Smooth muscle cell (in vitro differentiated cells): ENCODE measurements at regions not wholly inside any gene's neighbourhood (a gene's known extent, or its start where the extent isn't known, plus 50 kb on each side); places are given as distances from the start of the nearest gene placed in this dataset.
A peak's percentile ranks its signal among the peaks of the same experiment; 100 is the strongest.

Source experiments
- DNase-seq: peaks from one replicate; lab custom pipeline; 2025; ENCODE audit not compliant: unreplicated experiment; lab: John Stamatoyannopoulos, UW
- H2AFZ ChIP-seq: fragments of 200-600 bp; sonication (generic); 2 replicates; pipeline ENCODE4 v1.6.0; 2016; ENCODE audit warnings: antibody characterized with exemption, low read depth, mild to moderate bottlenecking
- H3F3A ChIP-seq: fragments of 200-600 bp; sonication (generic); 2 replicates; pipeline ENCODE4 v1.6.0; 2017; ENCODE audit warnings: antibody characterized with exemption, low read depth
- H3K27ac ChIP-seq: fragments of 200-600 bp; sonication (generic); 2 replicates; pipeline ENCODE4 v1.5.1; 2016; ENCODE audit warnings: low read depth, mild to moderate bottlenecking
- H3K27me3 ChIP-seq: fragments of 200-600 bp; sonication (generic); 2 replicates; pipeline ENCODE4 v1.6.1; 2016; ENCODE audit warnings: low read depth, mild to moderate bottlenecking
- H3K36me3 ChIP-seq: fragments of 200-600 bp; sonication (generic); 2 replicates; pipeline ENCODE4 v1.5.1; 2016; ENCODE audit warnings: low read depth
- H3K4me1 ChIP-seq: fragments of 200-600 bp; sonication (generic); 2 replicates; pipeline ENCODE4 v1.5.1; 2016; ENCODE audit warnings: low read depth
- H3K4me2 ChIP-seq: fragments of 200-600 bp; sonication (generic); 2 replicates; pipeline ENCODE4 v1.6.0; 2016; ENCODE audit warnings: mild to moderate bottlenecking
- H3K4me3 ChIP-seq: fragments of 200-600 bp; sonication (generic); 2 replicates; pipeline ENCODE4 v1.5.1; 2016; ENCODE audit warnings: mild to moderate bottlenecking
- H3K79me2 ChIP-seq: fragments of 200-600 bp; sonication (generic); 2 replicates; pipeline ENCODE4 v1.6.0; 2016; ENCODE audit warnings: low read depth, mild to moderate bottlenecking
- H3K9ac ChIP-seq: fragments of 200-600 bp; sonication (generic); 2 replicates; pipeline ENCODE4 v1.6.0; 2016; ENCODE audit warnings: low read depth
- H3K9me3 ChIP-seq: fragments of 200-600 bp; sonication (generic); replicated peaks from 2 replicates; pipeline ENCODE4 v1.5.1; 2016; ENCODE audit warnings: low read depth
- H4K20me1 ChIP-seq: fragments of 200-600 bp; sonication (generic); 2 replicates; pipeline ENCODE4 v1.6.0; 2016; ENCODE audit warnings: low read depth
- CTCF ChIP-seq: fragments of 200-600 bp; sonication (generic); IDR thresholded peaks from 2 replicates; pipeline ENCODE4 v1.5.1; 2017; ENCODE audit warnings: borderline replicate concordance, mild to moderate bottlenecking, antibody characterized with exemption; ENCODE audit not compliant: insufficient read depth, poor library complexity, severe bottlenecking
- WGBS: methylation state at CpG from one replicate; pipeline ENCODE4 v1.1.7; 2016; ENCODE audit warnings: low lambda C conversion rate; 5-methylcytosine and 5-hydroxymethylcytosine counted together

GRCh38 chr2:152823905-152824304 is 105.5 kb downstream of the ARL6IP6 start:
- no peak overlapping the region for H3K4me3 ChIP-seq
- no peak overlapping the region for H3K27ac ChIP-seq
- no peaks in the 10 kb centered on the region for H3K4me1 ChIP-seq
- H3K79me2 ChIP-seq: no peaks in the 10 kb centered on the region
- H3K9me3 ChIP-seq: no peaks in the 10 kb centered on the region
- no peaks in the 10 kb centered on the region for H4K20me1 ChIP-seq
- H3K4me2 ChIP-seq: no peak overlapping the region
- H3F3A ChIP-seq: no peaks in the 10 kb centered on the region
- WGBS: 81% methylated on average over 3 of the region's 3 CpGs
- no peak for TF ChIP-seq CTCF
- no peak overlapping the region for H3K9ac ChIP-seq
- no peaks in the 10 kb centered on the region for H3K27me3 ChIP-seq
- H3K36me3 ChIP-seq: no peaks in the 10 kb centered on the region
- no peak overlapping the region for H2AFZ ChIP-seq
- no peak for DNase-seq

- Histone ChIP-seq H3K27ac (no peak overlapping the region), H2AFZ (peak overlapping the region; percentile 68), H3K27me3 (no peaks in the 10 kb centered on the region), H3K4me1 (no peaks in the 10 kb centered on the region), H3F3A (no peaks in the 10 kb centered on the region), H3K9ac (no peak overlapping the region), H3K79me2 (no peaks in the 10 kb centered on the region), H3K4me3 (no peak overlapping the region), H3K36me3 (no peaks in the 10 kb centered on the region), H3K9me3 (no peaks in the 10 kb centered on the region), H4K20me1 (no peaks in the 10 kb centered on the region), H3K4me2 (no peak overlapping the region)
- no peak for TF ChIP-seq CTCF
- no peak for DNase-seq
- 38% methylated on average over 5 of the region's 5 CpGs for WGBS
Measured at GRCh38 chr2:152822676-152823075, 104.3 kb downstream of the ARL6IP6 start.

- no peak overlapping the region for H3K27ac ChIP-seq
- H3K9ac ChIP-seq: no peak overlapping the region
- 100% methylated on average over 1 of the region's 1 CpG for WGBS
- DNase-seq: no peak
- no peak overlapping the region for H3K4me2 ChIP-seq
- no peak overlapping the region for H2AFZ ChIP-seq
- H3K9me3 ChIP-seq: no peaks in the 10 kb centered on the region
- no peaks in the 10 kb centered on the region for H3F3A ChIP-seq
- H3K27me3 ChIP-seq: no peaks in the 10 kb centered on the region
- peaks cover 11% of the 10 kb centered on the region for H3K4me1 ChIP-seq
- no peaks in the 10 kb centered on the region for H3K36me3 ChIP-seq
- H4K20me1 ChIP-seq: no peaks in the 10 kb centered on the region
- no peak overlapping the region for H3K4me3 ChIP-seq
- H3K79me2 ChIP-seq: no peaks in the 10 kb centered on the region
- no peak for TF ChIP-seq CTCF
Measured at GRCh38 chr2:152820048-152820447, 101.6 kb downstream of the ARL6IP6 start.

GRCh38 chr2:152815634-152816257 is 97.3 kb downstream of the ARL6IP6 start:
- H3K27me3 ChIP-seq: no peaks in the 10 kb centered on the region
- no peak overlapping the region for H3K9ac ChIP-seq
- H3K36me3 ChIP-seq: no peaks in the 10 kb centered on the region
- WGBS: 72% methylated on average over 3 of the region's 3 CpGs
- TF ChIP-seq CTCF: no peak
- peaks cover 12% of the 10 kb centered on the region for H3K4me1 ChIP-seq
- H3K79me2 ChIP-seq: no peaks in the 10 kb centered on the region
- H3K9me3 ChIP-seq: peaks cover 5% of the 10 kb centered on the region
- H3K27ac ChIP-seq: no peak overlapping the region
- DNase-seq: no peak
- peak overlapping the region; percentile 41 for H3K4me2 ChIP-seq
- no peak overlapping the region for H2AFZ ChIP-seq
- no peaks in the 10 kb centered on the region for H4K20me1 ChIP-seq
- H3F3A ChIP-seq: no peaks in the 10 kb centered on the region
- no peak overlapping the region for H3K4me3 ChIP-seq
